ENCODE measurements at regions not wholly inside any gene's neighbourhood (a gene's known extent, or its start where the extent isn't known, plus 50 kb on each side); places are given as distances from the start of the nearest gene placed in this dataset.
A peak's percentile ranks its signal among the peaks of the same experiment; 100 is the strongest.
"Not testable (repeated sequence)": the region's sequence is repeated elsewhere in the genome, so short reads cannot be mapped to it uniquely, and the experiment has no call there.

- DNase-seq (ENCODE audit: low read depth in 3 of 3): no peak
These were observed 240.5 kb upstream of the ID2 start for GRCh38 chr2:8441371-8441770.

DNA sequence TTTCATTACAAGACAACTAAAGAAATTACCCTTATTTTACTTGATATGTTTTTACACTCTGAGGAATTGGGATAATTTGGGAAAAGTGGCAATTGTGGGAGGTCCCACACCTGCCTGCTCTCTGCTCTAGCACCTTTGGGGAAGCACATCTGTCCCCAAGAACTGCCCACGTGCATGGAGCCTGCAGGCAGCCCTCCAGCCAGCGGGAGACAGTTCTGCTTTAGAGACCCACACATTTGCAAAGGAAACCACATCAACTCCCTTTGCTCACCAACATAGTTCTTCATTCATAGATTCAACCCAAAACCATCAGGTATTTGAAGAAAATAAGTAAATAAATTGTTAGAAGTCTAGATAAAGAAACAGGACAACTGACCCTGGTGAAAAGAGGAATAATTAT, 239.9 kb upstream of the ID2 start:
- DNase-seq (ENCODE audit: low read depth in 3 of 3): no peak

- DNase-seq (ENCODE audit: low read depth in 3 of 3): no peak
These were observed 238.9 kb upstream of the ID2 start for GRCh38 chr2:8442833-8443486.

GRCh38 chr2:8445580-8445979, 236.3 kb upstream of the ID2 start:
- no peak for DNase-seq (ENCODE audit: low read depth in 3 of 3)

DNA sequence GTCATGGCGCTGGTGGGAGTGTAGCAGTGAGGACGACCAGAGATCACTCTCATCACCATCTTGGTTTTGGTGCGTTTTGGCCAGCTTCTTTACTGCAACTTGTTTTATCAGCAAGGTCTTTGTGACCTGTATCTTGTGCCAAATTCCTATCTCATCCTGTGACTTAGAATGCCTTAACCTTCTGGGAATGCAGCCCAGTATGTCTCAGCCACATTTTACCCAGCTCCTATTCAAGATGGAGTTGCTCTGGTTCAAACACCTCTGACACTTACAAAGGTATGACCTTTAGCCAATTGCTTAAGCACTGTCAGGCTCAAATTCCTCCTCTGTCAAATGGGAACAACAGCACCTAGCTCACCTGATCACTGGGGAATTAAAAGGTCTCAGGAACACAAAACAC, 235.1 kb upstream of the ID2 start:
- DNase-seq (ENCODE audit: low read depth in 3 of 3): not testable (repeated sequence)

DNA sequence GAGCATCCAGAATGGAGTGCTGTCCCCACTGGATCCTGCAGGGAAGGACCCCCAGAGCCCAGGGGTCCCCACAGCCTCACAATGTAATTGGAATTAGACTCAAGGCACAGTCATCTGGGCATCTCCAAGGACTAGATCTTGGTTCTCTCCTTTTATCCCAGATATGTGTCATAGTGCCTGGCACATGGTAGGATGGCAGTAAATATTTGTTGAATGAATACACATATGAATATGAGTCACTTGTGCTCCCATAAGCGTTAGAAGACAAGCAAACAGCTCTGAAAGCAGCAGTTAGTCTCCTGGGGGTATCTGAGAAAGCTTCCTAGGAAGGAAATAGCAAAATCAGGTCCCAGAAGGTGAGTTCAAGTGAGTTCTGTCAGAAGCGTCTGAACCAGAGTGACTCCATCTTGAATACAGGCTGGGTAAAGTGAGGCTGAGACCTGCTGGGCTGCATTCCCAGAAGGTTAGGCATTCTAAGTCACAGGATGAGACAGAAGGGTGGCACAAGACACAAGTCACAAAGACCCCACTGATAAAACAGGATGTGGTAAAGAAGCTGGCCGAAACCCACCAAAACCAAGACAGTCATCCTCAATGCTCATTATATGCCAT, 234.1 kb upstream of the ID2 start:
- DNase-seq (ENCODE audit: low read depth in 3 of 3): no peak

DNA sequence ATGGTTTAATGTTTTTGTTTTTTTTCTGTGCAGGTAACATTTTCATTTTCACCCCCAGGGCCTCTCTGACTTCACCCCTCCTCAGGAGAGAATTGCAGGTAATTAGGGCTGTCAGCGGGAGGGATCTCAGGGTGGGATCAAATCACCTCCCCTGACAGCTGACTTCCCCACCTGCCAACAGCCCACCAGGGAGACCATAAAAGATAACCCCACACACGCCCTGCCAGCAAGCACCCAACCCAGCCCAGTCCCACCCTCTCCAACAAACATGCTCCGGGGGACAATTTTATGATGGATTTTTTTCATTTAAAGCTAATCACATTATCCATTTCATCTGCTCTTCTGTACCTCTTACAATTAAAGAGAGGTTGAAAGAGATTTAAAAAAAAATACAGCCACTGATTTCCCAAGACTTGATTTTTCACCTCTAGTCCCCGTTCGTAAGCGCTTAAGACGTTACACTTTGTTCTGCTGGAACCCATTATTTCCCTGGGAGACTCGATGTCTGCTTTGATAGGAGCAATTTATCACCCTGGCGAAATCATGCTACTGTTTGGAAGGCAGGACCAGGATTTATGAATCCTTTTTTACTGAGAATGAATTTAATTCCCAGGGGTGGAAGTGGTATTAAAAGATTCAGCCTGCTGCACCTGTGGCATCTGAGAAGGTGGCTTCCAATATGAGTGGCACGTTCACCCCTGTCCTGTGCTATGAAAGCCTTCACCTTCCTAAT, 232.9 kb upstream of the ID2 start:
- no peak for DNase-seq (ENCODE audit: low read depth in 3 of 3)

- DNase-seq (ENCODE audit: low read depth in 3 of 3): no peak
These were observed 230.6 kb upstream of the ID2 start for GRCh38 chr2:8451273-8451672.

DNA sequence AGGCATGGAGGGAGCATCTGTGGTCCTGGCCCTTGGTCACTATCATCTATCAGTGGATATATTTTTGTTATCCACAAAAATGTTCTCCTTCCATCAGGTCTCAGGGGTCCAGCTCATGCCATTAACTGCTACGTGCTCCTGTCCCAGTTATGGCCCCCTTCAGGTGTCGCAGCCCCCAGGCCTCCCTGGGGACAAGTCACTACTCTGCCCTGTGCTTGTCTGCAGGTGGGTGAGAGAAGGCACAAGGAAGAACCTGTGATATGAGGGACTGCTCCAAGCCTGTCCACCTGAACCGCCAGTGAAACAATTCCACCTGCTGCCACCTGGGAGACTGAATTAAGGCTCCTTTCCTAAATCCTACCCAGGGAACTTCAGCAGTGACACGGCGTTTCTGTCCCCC, 229.6 kb upstream of the ID2 start:
- DNase-seq (ENCODE audit: low read depth in 3 of 3): no peak

DNA sequence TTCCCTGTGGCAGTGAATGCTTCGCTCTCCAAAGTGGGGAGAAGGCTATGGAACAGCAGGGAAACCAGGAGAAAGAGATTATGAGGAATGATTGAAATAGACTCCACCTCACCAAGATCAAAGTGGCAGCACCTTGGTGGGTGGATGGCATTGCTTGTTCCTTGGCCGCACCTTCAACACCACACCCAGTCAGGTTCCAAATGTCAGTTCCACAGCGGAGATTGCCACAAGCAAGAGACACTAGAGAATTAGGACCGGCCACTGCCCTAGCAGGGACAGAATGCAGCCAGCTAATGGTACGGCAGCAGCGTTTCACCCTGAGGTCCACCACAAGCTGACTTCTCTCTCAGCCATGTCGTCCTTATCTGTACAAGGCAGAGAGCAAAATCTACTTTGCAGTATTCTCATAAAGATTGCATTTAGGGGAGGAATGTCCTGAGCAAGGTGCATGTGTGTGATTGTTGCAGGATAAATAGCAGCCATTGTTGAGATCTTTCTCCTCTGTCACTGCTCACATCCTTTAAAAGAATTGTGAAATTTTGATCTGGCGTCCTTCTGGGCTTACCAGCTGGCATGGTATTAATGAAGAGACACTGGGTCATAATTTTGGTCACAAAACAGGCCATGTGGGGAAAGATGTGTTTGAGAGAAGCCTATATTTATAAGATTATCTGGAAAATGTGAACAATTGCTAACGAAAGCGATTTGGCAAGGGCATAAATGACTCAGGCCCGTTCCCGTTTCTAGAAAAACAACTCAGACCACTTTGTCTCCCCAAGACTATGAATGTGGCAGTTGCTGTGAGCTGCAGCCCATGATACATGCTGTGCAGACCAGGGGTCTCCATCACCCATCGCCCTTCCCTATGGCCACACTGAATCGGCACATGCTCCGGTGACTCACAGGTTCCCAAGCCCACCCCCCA, 228.6 kb upstream of the ID2 start:
- DNase-seq (ENCODE audit: low read depth in 3 of 3): no peak

DNA sequence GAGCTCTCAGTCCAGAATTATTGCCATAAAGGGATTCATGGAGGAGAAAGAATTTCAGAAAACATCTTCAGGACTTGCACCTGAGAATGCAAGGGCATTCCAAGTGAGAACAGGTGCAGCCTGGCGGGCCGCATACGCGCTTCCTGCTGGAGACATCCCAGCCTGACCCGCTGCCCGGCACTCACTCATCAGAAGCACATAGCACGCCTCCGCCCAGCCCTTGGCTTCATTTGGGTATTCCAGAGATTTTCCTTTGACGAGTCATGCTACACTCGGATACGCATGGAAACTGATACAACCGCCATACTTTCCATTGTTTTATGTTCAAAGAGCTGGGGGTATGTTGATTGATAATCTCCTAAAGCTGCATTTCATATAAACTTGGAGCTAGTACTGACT, 228.0 kb upstream of the ID2 start:
- no peak for DNase-seq (ENCODE audit: low read depth in 3 of 3)

DNA sequence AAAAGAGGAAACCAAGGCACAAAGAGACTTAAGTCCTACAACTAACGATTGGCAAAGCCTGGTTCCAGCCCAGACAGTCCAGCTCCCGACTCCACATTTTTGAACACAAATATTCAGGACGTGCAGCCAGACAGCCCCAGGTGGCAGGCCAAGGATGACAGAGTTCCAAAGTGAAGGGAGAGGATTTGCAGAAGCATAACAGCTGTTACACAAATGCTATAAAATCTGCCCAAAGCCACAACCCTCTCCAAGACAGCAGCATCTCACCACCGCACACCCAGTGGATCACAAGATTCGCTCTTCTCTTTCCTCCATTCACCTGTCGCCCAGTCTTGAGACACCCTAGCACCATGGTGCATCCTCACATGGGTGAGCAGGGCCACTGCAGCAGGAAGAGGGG, 227.1 kb upstream of the ID2 start:
- no peak for DNase-seq (ENCODE audit: low read depth in 3 of 3)

- DNase-seq (ENCODE audit: low read depth in 3 of 3): no peak
These were observed 226.4 kb upstream of the ID2 start for GRCh38 chr2:8455236-8456150.

- DNase-seq (ENCODE audit: low read depth in 3 of 3): peak in 1 of 3 experiments; percentile 55
These were observed 225.4 kb upstream of the ID2 start for GRCh38 chr2:8456151-8457091.

GRCh38 chr2:8457092-8457481, 224.8 kb upstream of the ID2 start:
- DNase-seq (ENCODE audit: low read depth in 3 of 3): no peak

DNA sequence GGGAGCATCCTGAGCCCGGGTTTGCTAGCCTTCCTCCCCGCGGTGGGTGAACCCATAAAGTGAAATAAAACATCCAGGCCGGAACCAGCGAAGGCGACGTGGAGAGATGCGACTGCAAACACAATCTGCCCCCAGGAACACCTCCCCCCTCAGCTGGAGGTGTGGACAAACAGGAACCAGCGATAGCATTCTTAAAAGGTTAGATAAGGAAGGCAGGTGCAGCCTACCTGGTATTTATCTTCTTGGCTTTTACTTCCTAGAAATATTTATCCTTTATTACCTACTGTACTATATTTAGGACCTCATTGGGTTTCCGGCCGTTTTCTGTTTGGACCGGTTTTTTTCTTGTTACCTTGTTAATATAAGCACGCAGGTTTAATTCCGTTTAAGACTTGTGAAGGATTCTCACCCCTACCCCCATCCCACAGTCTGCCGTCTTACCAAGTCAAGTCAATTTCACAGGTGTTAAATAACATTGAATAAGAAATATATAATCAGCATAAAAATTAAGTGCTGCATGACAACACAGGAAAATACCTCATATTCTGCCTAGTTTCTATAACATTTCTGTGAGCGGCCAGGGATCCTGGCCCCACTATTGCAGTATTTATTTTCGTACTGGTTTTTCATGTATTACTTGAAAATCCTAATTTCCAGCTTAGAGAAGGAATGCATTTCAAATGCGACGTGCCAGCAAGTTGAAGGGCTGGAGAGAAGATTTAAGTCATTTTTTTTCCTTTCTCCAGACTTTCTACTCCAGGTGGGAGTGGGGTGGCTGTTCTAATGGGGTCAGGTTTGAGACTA, 224.0 kb upstream of the ID2 start:
- no peak for DNase-seq (ENCODE audit: low read depth in 3 of 3)

DNA sequence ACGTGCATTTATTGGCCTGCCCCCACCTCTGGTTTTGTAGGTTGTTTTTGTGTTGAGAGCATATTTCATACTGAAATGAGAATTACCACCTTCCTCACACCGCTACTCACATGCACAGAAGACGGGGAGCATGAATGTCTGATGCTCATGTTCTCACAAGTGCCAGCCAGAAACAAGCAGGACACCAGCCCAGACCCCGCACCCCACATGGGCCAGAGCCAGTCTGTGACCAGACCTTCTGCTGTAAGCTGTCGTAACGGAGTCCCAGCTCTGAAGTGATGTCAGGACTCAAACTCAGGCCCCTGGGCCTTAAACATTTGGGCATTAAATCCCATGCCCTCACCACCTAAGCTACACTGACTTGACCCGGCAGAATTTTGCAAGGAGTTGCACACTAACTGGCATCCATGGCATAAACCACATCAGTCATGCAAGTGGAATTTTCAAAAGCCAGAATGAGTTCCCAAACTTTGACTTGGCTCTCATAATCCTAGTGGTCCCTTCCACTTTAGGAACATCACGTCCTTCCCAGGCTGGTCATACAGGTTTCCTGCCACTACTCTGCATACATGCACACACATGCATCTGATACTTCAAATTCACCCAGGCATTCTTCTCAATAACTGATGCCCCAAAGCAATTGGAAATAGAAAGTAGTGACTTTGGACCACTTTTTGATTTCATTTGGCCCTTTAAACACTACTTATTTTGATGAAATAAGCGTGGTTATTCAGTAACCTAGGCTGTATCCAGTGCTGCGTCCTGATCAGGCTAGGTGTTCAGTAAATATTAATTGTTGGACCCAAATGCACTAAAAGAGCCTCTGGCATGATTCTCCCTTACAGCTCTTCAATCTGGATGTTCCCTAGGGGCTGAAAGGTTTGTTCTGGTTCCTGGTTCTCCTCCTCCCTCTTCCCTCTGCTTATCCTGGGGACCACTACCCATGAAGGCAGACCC, 223.1 kb upstream of the ID2 start:
- no peak for DNase-seq (ENCODE audit: low read depth in 3 of 3)

- DNase-seq (ENCODE audit: low read depth in 3 of 3): no peak
These were observed 222.4 kb upstream of the ID2 start for GRCh38 chr2:8459474-8459873.
